HEK293T (cell line): ENCODE measurements at regions not wholly inside any gene's neighbourhood (a gene's known extent, or its start where the extent isn't known, plus 50 kb on each side); places are given as distances from the start of the nearest gene placed in this dataset.

Experiments
- CTCF ChIA-PET: fragments of 350-600 bp; formaldehyde crosslinking; extraction: SDS; loops from one replicate; lab custom pipeline; 2021; ENCODE audit warnings: antibody characterized with exemption, inconsistent platforms; lab: Yijun Ruan, JAX
- POLR2A ChIA-PET: fragments of 350-600 bp; formaldehyde crosslinking; extraction: SDS; loops from one replicate; lab custom pipeline; 2020; ENCODE audit warnings: antibody characterized with exemption, inconsistent platforms; lab: Yijun Ruan, JAX
- DNase-seq: peaks from one replicate; pipeline ENCODE4 v3.0.0; 2012; ENCODE audit warnings: mixed read lengths; ENCODE audit errors: extremely low spot score
- ARNT ChIP-seq: fragments of 450-650 bp; IDR thresholded peaks from 2 replicates; pipeline ENCODE4 v1.6.1; 2017; ENCODE audit warnings: mild to moderate bottlenecking
- BHLHE40 ChIP-seq: fragments of 450-650 bp; IDR thresholded peaks from 2 replicates; pipeline ENCODE4 v1.6.1; 2016; ENCODE audit warnings: mild to moderate bottlenecking, moderate library complexity, borderline replicate concordance
- CTBP1 ChIP-seq: fragments of 450-650 bp; IDR thresholded peaks from 2 replicates; pipeline ENCODE4 v1.6.1; 2016; ENCODE audit warnings: borderline replicate concordance
- ELF4 ChIP-seq: fragments of 450-650 bp; IDR thresholded peaks from 2 replicates; pipeline ENCODE4 v1.6.1; 2017; ENCODE audit warnings: antibody characterized with exemption
- FOXA1 ChIP-seq: fragments of 450-650 bp; IDR thresholded peaks from 2 replicates; pipeline ENCODE4 v1.6.1; 2016; ENCODE audit warnings: mild to moderate bottlenecking
- FOXK2 ChIP-seq: fragments of 450-650 bp; IDR thresholded peaks from 2 replicates; pipeline ENCODE4 v1.6.1; 2016; ENCODE audit warnings: mild to moderate bottlenecking
- FOXM1 ChIP-seq: fragments of 450-650 bp; IDR thresholded peaks from 2 replicates; pipeline ENCODE4 v1.6.1; 2017; ENCODE audit warnings: mild to moderate bottlenecking, borderline replicate concordance
- HDGF ChIP-seq: fragments of 450-650 bp; IDR thresholded peaks from 2 replicates; pipeline ENCODE4 v1.6.1; 2017; ENCODE audit warnings: antibody characterized with exemption, borderline replicate concordance
- L3MBTL2 ChIP-seq: fragments of 450-650 bp; conservative IDR thresholded peaks from 2 replicates; pipeline ENCODE4 v1.6.1; 2016; ENCODE audit warnings: mild to moderate bottlenecking
- LEF1 ChIP-seq: fragments of 450-650 bp; IDR thresholded peaks from 2 replicates; pipeline ENCODE4 v1.6.1; 2017; ENCODE audit warnings: mild to moderate bottlenecking, borderline replicate concordance
- NFRKB ChIP-seq: fragments of 450-650 bp; IDR thresholded peaks from 2 replicates; pipeline ENCODE4 v1.6.1; 2016; ENCODE audit warnings: mild to moderate bottlenecking, moderate library complexity
- PKNOX1 ChIP-seq: fragments of 450-650 bp; IDR thresholded peaks from 2 replicates; pipeline ENCODE4 v1.6.1; 2016
- SP1 ChIP-seq: fragments of 450-650 bp; IDR thresholded peaks from 2 replicates; pipeline ENCODE4 v1.6.1; 2017
- SUZ12 ChIP-seq: fragments of 450-650 bp; IDR thresholded peaks from 2 replicates; pipeline ENCODE4 v1.6.1; 2016; ENCODE audit warnings: mild to moderate bottlenecking
- TARDBP ChIP-seq: fragments of 450-650 bp; IDR thresholded peaks from 2 replicates; pipeline ENCODE4 v1.6.1; 2016
- ZNF384 ChIP-seq: fragments of 450-650 bp; IDR thresholded peaks from 2 replicates; pipeline ENCODE4 v1.6.1; 2016

DNA sequence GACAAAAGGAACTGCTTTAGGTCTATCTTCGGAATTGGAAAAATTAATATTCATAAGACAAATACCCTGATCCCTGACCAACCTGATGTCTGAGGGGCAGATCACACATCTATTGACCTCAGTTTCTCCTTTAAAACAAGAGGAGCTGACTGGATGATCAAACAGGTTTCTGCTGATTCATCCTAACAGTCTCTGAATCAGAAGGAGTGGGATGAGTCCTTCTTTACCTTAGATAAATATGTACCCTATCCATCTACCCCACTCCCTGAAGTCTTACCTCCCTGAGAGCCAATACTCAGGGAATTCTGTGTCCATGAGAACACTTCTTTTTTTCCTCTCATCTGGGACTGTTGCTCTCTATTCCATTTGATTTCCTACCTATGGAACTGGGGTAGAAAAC is 80.3 kb upstream of the CRHR1 start:
- ChIA-PET POLR2A (no interaction called here), CTCF (interaction anchor here (0.7 to 1.0 kb wide), 2 partner anchors 79 to 80 kb away, joined by 3 read pairs; partner anchors contain the start of gene CRHR1)
- DNase-seq, result no peak
- no peak for TF ChIP-seq FOXA1
- no peak for TF ChIP-seq ZNF384
- TF ChIP-seq BHLHE40, result no peak
- no peak for TF ChIP-seq ELF4
- TF ChIP-seq SUZ12, result no peak
- TF ChIP-seq SP1, result no peak
- TF ChIP-seq LEF1, result no peak
- no peak for TF ChIP-seq TARDBP
- TF ChIP-seq PKNOX1, result no peak

DNA sequence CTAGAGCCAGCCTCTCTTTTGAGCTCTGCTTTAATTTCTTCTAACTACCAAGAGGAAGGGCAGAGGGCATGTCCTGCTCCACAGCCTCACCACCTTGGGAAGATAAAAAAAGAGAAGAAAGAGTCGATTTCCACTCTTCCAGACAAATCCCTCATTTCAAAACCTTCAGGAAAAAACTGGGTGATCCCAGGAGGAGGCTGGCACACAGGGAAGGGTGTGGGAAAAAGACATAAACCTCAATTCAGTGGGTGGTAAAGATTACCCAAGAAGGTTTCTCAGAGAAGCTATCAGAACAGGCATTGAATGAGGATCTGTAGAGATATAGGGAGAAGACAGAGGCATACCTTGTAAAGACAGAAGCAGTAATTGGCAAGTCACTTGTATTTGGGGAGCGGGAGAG is 79.9 kb upstream of the CRHR1 start:
- DNase-seq, result no peak
- CTCF ChIA-PET, result interaction anchor here (0.7 to 1.0 kb wide), 2 partner anchors 79 to 80 kb away, joined by 3 read pairs; partner anchors contain the start of gene CRHR1
- POLR2A ChIA-PET, result no interaction called here
- TF ChIP-seq SP1 (no peak), TARDBP (no peak), L3MBTL2 (no peak), FOXK2 (no peak), SUZ12 (no peak), ELF4 (no peak), ZNF384 (no peak), FOXM1 (no peak), BHLHE40 (no peak), CTBP1 (no peak), HDGF (no peak), PKNOX1 (no peak), ARNT (no peak), FOXA1 (no peak), LEF1 (no peak)

GRCh38 chr17:45705123-45706009 is 78.8 kb upstream of the CRHR1 start:
- POLR2A ChIA-PET, result no interaction called here
- CTCF ChIA-PET, result no interaction called here
- TF ChIP-seq FOXM1 (no peak), ARNT (no peak), SP1 (no peak), L3MBTL2 (no peak), SUZ12 (no peak), BHLHE40 (no peak), HDGF (no peak), PKNOX1 (no peak), CTBP1 (no peak), ELF4 (no peak), FOXK2 (no peak), TARDBP (no peak), ZNF384 (no peak), FOXA1 (no peak), NFRKB (no peak), LEF1 (no peak)
- no peak for DNase-seq

DNA sequence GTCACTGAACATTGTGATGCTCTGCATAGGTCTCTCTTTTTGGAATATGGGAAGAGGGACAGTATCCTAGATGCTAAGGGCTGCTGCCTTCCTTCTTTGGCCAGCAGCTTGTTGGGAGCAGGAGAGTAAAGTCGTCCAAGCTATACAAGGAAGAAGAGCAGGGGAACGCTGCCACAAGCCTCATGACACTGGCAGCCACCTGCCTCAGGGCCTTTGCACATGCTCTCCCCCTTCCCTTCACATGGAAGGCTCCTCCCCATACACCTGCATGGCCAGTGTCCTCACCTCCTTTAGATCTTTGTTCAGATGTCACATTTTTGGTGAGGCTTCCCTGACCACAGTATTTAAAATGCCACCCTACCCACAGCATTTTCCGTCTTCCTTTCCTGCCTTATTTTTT is 78.1 kb upstream of the CRHR1 start:
- ChIA-PET CTCF (no interaction called here), POLR2A (no interaction called here)
- TF ChIP-seq NFRKB (no peak), FOXA1 (no peak), SP1 (no peak), TARDBP (no peak), SUZ12 (no peak), HDGF (no peak), ARNT (no peak), BHLHE40 (no peak), FOXM1 (no peak), ELF4 (no peak), LEF1 (no peak), L3MBTL2 (no peak), ZNF384 (no peak), CTBP1 (no peak), FOXK2 (no peak), PKNOX1 (no peak)
- no peak for DNase-seq

GRCh38 chr17:45708707-45709290 is 75.3 kb upstream of the CRHR1 start:
- DNase-seq, result no peak
- no peak for TF ChIP-seq SP1
- TF ChIP-seq ELF4, result no peak
- TF ChIP-seq LEF1, result no peak
- TF ChIP-seq HDGF, result no peak
- no peak for TF ChIP-seq FOXK2
- no peak for TF ChIP-seq PKNOX1
- TF ChIP-seq BHLHE40, result no peak
- TF ChIP-seq SUZ12, result no peak
- no peak for TF ChIP-seq FOXA1
- no peak for TF ChIP-seq TARDBP
- TF ChIP-seq FOXM1, result no peak
- TF ChIP-seq ARNT, result no peak
- TF ChIP-seq NFRKB, result no peak
- TF ChIP-seq L3MBTL2, result no peak
- no peak for TF ChIP-seq CTBP1
- no peak for TF ChIP-seq ZNF384
- ChIA-PET CTCF (no interaction called here), POLR2A (interaction anchor here (1.0 kb wide), 1 partner anchor 24 kb away, joined by 3 read pairs; no protein-coding TSS in a partner anchor)
